ACC112 (cell line): ENCODE measurements at regions not wholly inside any gene's neighbourhood (a gene's known extent, or its start where the extent isn't known, plus 50 kb on each side); places are given as distances from the start of the nearest gene placed in this dataset.
"Not testable (repeated sequence)": the region's sequence is repeated elsewhere in the genome, so short reads cannot be mapped to it uniquely, and the experiment has no call there.

ENCODE experiments used
- H2AFZ ChIP-seq: fragments of 200-600 bp; sonication (generic); one replicate; pipeline ENCODE4 v1.6.0; 2017; ENCODE audit warnings: antibody characterized with exemption, low read length; ENCODE audit not compliant: unreplicated experiment
- H3K27ac ChIP-seq: fragments of 200-600 bp; sonication (generic); 2 replicates; pipeline ENCODE4 v1.5.1; 2014; ENCODE audit warnings: low read depth, mild to moderate bottlenecking, antibody characterized with exemption, low read length, moderate library complexity
- H3K27me3 ChIP-seq: fragments of 200-600 bp; sonication (generic); 2 replicates; pipeline ENCODE4 v1.6.1; 2014; ENCODE audit warnings: mild to moderate bottlenecking, antibody characterized with exemption, low read length, moderate library complexity, mixed read lengths; ENCODE audit not compliant: insufficient read depth
- H3K36me3 ChIP-seq: fragments of 200-600 bp; sonication (generic); 2 replicates; pipeline ENCODE4 v1.6.1; 2016; ENCODE audit warnings: mild to moderate bottlenecking, antibody characterized with exemption, low read length, moderate library complexity, mixed read lengths; ENCODE audit not compliant: insufficient read depth
- H3K4me1 ChIP-seq: fragments of 200-600 bp; sonication (generic); one replicate; pipeline ENCODE4 v1.6.1; 2016; ENCODE audit warnings: low read length, mixed read lengths; ENCODE audit not compliant: insufficient read depth, unreplicated experiment, control insufficient read depth
- H3K4me3 ChIP-seq: fragments of 200-600 bp; sonication (generic); 2 replicates; pipeline ENCODE4 v1.5.1; 2014; ENCODE audit warnings: mild to moderate bottlenecking, low read depth, low read length
- H3K79me2 ChIP-seq: fragments of 200-600 bp; sonication (generic); one replicate; pipeline ENCODE4 v1.6.0; 2016; ENCODE audit warnings: low read length; ENCODE audit not compliant: control insufficient read depth, unreplicated experiment, insufficient read depth

GRCh38 chr5:174581894-174582293 is 142.5 kb upstream of the MSX2 start:
- Histone ChIP-seq H3K4me1 (no peaks in the 10 kb centered on the region), H3K79me2 (no peaks in the 10 kb centered on the region), H2AFZ (no peak overlapping the region), H3K27ac (no peak overlapping the region), H3K4me3 (no peak overlapping the region), H3K36me3 (no peaks in the 10 kb centered on the region), H3K27me3 (peaks cover 5% of the 10 kb centered on the region; the same call in 1 of the 2 replicates)

- no peaks in the 10 kb centered on the region for H3K79me2 ChIP-seq
- no peaks in the 10 kb centered on the region for H3K4me1 ChIP-seq
- H2AFZ ChIP-seq, result no peak overlapping the region
- H3K36me3 ChIP-seq, result no peaks in the 10 kb centered on the region
- no peak overlapping the region for H3K27ac ChIP-seq
- no peak overlapping the region for H3K4me3 ChIP-seq
- H3K27me3 ChIP-seq, result peaks cover 5% of the 10 kb centered on the region; the same call in 1 of the 2 replicates
These were observed 141.3 kb upstream of the MSX2 start for GRCh38 chr5:174583071-174583470.

GRCh38 chr5:174585472-174585871 is 138.9 kb upstream of the MSX2 start:
- H3K27me3 ChIP-seq, result no peaks in the 10 kb centered on the region
- no peaks in the 10 kb centered on the region for H3K4me1 ChIP-seq
- no peaks in the 10 kb centered on the region for H3K79me2 ChIP-seq
- H3K27ac ChIP-seq, result no peak overlapping the region
- no peaks in the 10 kb centered on the region for H3K36me3 ChIP-seq
- no peak overlapping the region for H2AFZ ChIP-seq
- H3K4me3 ChIP-seq, result no peak overlapping the region

GRCh38 chr5:174586163-174586562 is 138.2 kb upstream of the MSX2 start:
- H3K27me3 ChIP-seq, H3K4me1 ChIP-seq, H3K79me2 ChIP-seq, H3K4me3 ChIP-seq, H2AFZ ChIP-seq, H3K27ac ChIP-seq, H3K36me3 ChIP-seq: not testable (repeated sequence)

- no peaks in the 10 kb centered on the region for H3K27me3 ChIP-seq
- H3K36me3 ChIP-seq, result no peaks in the 10 kb centered on the region
These were observed 135.4 kb upstream of the MSX2 start for GRCh38 chr5:174589011-174589410.

GRCh38 chr5:174589599-174589998 is 134.8 kb upstream of the MSX2 start:
- Histone ChIP-seq H3K27me3 (no peaks in the 10 kb centered on the region), H3K4me3 (no peak overlapping the region), H3K27ac (no peak overlapping the region), H3K79me2 (no peaks in the 10 kb centered on the region), H3K36me3 (no peaks in the 10 kb centered on the region), H2AFZ (no peak overlapping the region), H3K4me1 (no peaks in the 10 kb centered on the region)

More at GRCh38 chr5:174589011-174589410, 135.4 kb upstream of the MSX2 start:
- H3K79me2 ChIP-seq, result no peaks in the 10 kb centered on the region
- H3K4me3 ChIP-seq, result no peak overlapping the region
- no peak overlapping the region for H3K27ac ChIP-seq
- H2AFZ ChIP-seq, result no peak overlapping the region
- no peaks in the 10 kb centered on the region for H3K4me1 ChIP-seq

- Histone ChIP-seq H2AFZ (no peak overlapping the region), H3K79me2 (no peaks in the 10 kb centered on the region), H3K27me3 (no peaks in the 10 kb centered on the region), H3K36me3 (no peaks in the 10 kb centered on the region), H3K4me1 (no peaks in the 10 kb centered on the region), H3K27ac (no peak overlapping the region), H3K4me3 (no peak overlapping the region)
These were observed 133.6 kb upstream of the MSX2 start for GRCh38 chr5:174590820-174591219.

- no peaks in the 10 kb centered on the region for H3K27me3 ChIP-seq
- H2AFZ ChIP-seq, result no peak overlapping the region
These were observed 128.0 kb upstream of the MSX2 start for GRCh38 chr5:174596429-174596828.

GRCh38 chr5:174599992-174600391 is 124.4 kb upstream of the MSX2 start:
- Histone ChIP-seq H3K4me3 (no peak overlapping the region), H3K79me2 (no peaks in the 10 kb centered on the region), H3K27me3 (no peaks in the 10 kb centered on the region), H3K27ac (no peak overlapping the region), H3K36me3 (no peaks in the 10 kb centered on the region), H2AFZ (no peak overlapping the region), H3K4me1 (no peaks in the 10 kb centered on the region)

More at GRCh38 chr5:174596429-174596828, 128.0 kb upstream of the MSX2 start:
- no peaks in the 10 kb centered on the region for H3K36me3 ChIP-seq
- H3K79me2 ChIP-seq, result no peaks in the 10 kb centered on the region
- H3K4me3 ChIP-seq, result no peak overlapping the region
- H3K27ac ChIP-seq, result no peak overlapping the region
- H3K4me1 ChIP-seq, result no peaks in the 10 kb centered on the region

GRCh38 chr5:174601946-174602345 is 122.4 kb upstream of the MSX2 start:
- H3K27me3 ChIP-seq, result no peaks in the 10 kb centered on the region

GRCh38 chr5:174606153-174606552 is 118.2 kb upstream of the MSX2 start:
- H3K4me3 ChIP-seq, result no peak overlapping the region
- H3K36me3 ChIP-seq, result no peaks in the 10 kb centered on the region
- H3K4me1 ChIP-seq, result no peaks in the 10 kb centered on the region
- H3K27me3 ChIP-seq, result no peaks in the 10 kb centered on the region
- H3K27ac ChIP-seq, result no peak overlapping the region
- H2AFZ ChIP-seq, result no peak overlapping the region
- no peaks in the 10 kb centered on the region for H3K79me2 ChIP-seq

More at GRCh38 chr5:174601946-174602345, 122.4 kb upstream of the MSX2 start:
- Histone ChIP-seq H3K36me3 (no peaks in the 10 kb centered on the region), H3K4me3 (no peak overlapping the region), H3K79me2 (no peaks in the 10 kb centered on the region), H3K27ac (no peak overlapping the region), H3K4me1 (no peaks in the 10 kb centered on the region), H2AFZ (no peak overlapping the region)
